HG02763 (cell line): ENCODE measurements at regions not wholly inside any gene's neighbourhood (a gene's known extent, or its start where the extent isn't known, plus 50 kb on each side); places are given as distances from the start of the nearest gene placed in this dataset.
"Not testable (repeated sequence)": the region's sequence is repeated elsewhere in the genome, so short reads cannot be mapped to it uniquely, and the experiment has no call there.

Experiments used
- ATAC-seq: cut with Tn5 transposase; IDR thresholded peaks from one replicate; pipeline ENCODE4 v1.9.1; 2021; ENCODE audit warnings: mild to moderate bottlenecking, moderate library complexity; ENCODE audit not compliant: unreplicated experiment

- ATAC-seq = no peak
Observed at GRCh38 chr7:115654384-115655214, 376.0 kb downstream of the TFEC start.

DNA sequence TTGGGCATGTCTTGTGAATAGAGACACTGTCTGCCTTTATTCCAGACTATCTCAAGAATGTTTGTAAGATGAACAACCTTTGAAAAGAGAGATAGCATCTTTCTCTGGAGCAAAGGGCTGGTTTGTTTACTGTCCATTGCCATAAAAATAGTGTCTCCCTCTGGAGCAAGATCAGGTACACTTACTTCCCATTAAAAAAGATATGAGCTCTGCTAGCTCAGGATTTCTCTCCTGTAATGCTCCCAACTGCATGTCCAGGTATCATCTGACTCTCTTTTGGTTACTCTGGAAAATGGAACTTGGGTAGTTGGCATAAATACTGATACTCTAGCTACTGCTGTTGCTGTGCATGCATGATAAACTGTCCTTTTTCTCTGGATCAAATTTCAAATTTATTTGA lies 381.1 kb downstream of the TFEC start:
- ATAC-seq = no peak

DNA sequence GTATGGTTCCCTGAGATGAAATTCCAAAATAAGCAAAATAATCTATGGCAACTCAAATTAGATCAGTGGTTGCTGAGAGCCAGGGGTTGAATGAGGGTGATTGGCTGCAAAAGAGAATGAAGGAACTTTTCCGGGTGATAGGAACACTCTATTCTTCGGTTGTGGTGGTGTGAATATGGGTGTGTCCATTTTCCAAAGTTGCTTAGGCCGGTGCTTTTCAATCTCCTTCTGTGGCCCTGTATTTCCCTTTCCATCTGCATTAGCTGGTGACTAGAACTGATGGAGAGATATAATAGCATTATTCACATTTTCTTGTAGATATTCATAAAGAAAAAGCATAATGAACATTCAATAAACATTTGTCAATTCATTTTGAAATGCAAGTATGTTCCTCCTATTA lies 382.9 kb downstream of the TFEC start:
- no peak for ATAC-seq

- ATAC-seq = no peak
Observed at GRCh38 chr7:115642194-115642593, 388.4 kb downstream of the TFEC start.

GRCh38 chr7:115638853-115639252 lies 391.7 kb downstream of the TFEC start:
- no peak for ATAC-seq

GRCh38 chr7:115637128-115637527 lies 393.4 kb downstream of the TFEC start:
- no peak for ATAC-seq

GRCh38 chr7:115635876-115636275 lies 394.7 kb downstream of the TFEC start:
- ATAC-seq = no peak

DNA sequence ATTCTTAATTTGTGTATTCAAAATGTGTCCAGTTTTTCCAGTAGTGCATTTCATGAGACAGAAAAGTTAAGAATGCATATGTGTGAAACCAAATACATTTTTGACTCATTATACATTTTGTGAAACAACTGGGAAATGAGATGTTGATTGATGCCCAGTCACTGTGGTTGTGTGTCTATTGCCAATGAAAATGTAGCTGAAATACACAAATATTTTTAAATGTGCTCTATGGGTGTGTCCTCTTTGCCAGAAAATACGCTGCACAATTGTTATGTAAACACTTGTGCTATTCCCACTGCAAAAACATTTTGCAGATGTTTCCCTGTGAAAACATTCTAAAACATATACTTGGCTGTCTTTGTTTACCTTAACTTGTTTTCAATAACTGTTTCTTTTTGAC lies 395.2 kb downstream of the TFEC start:
- no peak for ATAC-seq

DNA sequence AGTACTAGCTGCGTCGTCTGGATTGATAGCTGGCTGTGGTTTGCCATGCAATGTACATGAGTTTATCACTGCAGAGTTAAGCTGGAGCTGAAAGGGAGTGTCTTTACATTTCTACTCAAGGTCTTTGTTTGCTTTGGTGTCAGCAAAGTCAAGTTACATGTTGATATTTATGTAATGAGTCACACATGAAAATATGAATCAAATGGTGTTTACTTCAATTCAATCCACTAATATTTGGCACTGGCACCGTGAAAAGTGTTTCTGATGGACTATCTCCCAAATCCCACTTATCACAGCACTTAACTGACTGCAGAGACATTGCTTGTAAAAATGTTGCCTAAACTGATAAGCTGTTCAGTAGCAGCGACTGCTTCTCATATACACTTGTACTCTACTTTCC lies 395.9 kb downstream of the TFEC start:
- no peak for ATAC-seq

DNA sequence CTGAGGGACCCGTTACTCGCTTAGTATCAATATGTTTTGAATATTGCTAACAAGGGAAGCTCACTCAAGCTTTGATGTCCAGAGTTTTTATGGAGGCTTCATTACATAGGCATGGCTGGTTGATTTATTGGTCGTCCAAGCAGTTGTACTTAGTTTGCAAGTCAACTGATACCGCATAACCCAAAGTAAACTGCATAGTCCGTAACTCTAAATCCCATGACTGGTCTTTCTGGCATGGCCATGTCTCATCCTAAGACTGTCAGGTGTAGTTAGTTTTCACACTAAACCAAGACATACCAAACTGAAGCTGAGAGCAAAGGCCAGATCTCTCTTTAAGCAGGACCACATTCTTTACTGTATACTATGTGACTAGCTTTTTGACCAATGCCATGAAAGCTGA lies 397.9 kb downstream of the TFEC start:
- ATAC-seq = no peak

DNA sequence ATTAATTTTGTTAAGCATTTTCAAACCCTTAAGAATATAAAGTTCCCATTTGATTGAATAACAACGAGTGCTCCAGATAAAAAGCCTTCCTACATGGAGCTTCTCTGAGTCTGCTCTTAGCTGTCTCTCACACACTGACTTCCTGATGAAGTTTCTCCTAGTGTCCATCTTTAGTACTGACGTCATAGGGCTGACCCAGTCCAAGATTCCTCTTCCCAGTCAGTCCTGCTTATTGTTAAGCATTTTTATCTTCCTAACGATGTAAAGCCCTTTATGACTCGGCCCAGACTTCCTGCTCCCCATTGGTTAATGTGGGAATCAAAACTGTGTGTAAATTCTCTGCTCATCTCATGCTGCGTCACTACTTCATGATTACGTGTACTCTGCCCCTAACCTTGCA lies 398.8 kb downstream of the TFEC start:
- ATAC-seq = no peak

- ATAC-seq = no peak
Observed at GRCh38 chr7:115630049-115630448, 400.5 kb downstream of the TFEC start.

- no peak for ATAC-seq
Observed at GRCh38 chr7:115618676-115619075, 411.9 kb downstream of the TFEC start.

DNA sequence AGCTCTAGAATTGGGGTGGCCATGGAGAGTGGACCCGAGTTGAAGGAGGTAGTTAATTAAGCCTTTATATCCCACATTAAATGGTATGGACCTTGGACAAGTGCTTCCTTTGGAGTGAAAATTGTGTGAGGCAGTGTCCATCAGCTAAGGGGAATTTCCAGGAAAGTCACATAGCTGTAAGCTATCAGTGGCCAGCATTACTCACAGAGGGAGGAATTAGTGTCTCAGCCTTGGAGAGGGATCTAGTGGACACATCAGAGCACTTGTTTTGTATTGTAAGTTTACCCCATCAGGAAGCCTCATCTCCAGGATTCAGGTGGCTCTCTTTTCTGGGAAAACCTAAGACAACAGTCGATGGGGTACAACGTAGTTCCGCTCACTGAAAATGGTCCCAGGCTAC lies 416.7 kb downstream of the TFEC start:
- no peak for ATAC-seq

GRCh38 chr7:115603416-115603815 lies 427.1 kb downstream of the TFEC start:
- ATAC-seq = no peak

GRCh38 chr7:115600207-115600606 lies 430.4 kb downstream of the TFEC start:
- ATAC-seq = no peak

GRCh38 chr7:115599184-115599583 lies 431.4 kb downstream of the TFEC start:
- ATAC-seq = not testable (repeated sequence)

GRCh38 chr7:115597220-115597619 lies 433.3 kb downstream of the TFEC start:
- ATAC-seq = not testable (repeated sequence)

DNA sequence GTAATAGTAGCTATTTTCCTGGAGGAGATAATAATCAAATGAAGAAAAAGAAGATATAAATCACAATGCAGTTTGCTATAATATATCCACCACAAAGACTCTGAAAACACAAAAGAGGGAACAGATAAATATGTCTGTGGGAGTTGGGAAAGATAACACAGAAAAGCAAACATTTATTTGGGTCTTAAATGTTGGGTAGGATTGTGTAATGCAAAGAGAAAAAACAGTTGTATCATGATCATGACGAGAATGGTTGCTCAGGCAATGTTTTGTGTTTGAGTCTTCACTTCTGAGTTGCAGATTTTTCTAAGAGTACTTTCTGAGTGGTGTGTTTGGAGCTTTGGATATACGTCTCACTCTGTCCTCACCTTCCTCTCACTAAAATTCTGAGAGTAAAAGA lies 437.5 kb downstream of the TFEC start:
- ATAC-seq = no peak

DNA sequence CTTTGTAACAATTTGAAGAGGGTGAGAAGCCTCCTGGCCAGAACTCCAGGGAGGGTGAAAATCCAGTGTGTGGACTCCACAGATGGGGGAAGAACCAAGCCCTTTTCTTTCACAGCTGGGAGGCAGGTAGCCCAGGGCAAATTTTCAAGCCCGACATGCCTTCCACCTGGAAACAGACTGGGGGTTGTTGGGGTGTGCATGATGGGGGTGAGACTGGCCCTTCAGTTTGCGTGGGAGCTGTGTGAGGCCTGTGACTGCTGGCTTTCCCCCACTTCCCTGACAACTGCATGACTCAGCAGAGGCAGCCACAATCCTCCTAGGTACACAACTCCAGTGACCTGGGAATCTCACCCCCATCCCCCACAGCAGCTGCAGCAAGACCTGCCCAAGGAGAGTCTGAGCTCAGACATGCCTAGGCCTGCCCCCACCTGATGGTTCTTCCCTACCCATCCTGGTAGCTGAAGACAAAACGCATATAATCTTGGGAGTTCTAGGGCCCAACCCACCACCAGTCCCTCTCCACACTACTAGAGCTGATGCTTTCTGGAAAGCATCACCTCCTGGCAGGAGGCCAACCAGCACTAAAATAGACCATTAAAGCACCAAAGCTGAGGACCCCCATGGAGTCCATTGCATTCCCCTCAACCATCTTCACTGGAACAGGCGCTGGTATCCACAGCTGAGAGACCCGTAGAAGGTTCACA lies 445.4 kb downstream of the TFEC start:
- no peak for ATAC-seq

DNA sequence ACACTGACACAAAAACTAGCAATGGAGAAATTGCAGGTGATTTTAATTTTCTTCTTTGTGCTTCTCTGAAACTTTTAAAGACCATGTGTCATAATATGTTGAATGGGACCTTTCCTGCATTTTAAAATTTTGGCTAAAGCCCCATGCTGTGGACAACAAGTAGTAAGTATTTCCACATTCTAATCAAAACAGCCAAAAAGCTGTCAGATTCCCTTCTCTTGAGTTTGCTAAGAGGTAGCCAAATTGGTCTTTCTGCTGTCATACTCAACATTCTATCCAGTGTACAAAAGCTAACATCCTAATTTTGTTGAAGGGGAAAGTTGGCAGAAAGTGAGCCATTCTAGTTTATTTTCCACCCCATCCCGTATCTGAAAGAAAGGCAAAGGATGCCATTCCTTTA lies 447.6 kb downstream of the TFEC start:
- ATAC-seq = no peak

GRCh38 chr7:115578576-115578975 lies 452.0 kb downstream of the TFEC start:
- ATAC-seq = no peak
